Transverse colon (tissue), 4 donors: ENCODE measurements at regions not wholly inside any gene's neighbourhood (a gene's known extent, or its start where the extent isn't known, plus 50 kb on each side); places are given as distances from the start of the nearest gene placed in this dataset.
"Not testable (repeated sequence)": the region's sequence is repeated elsewhere in the genome, so short reads cannot be mapped to it uniquely, and the experiment has no call there.

ENCODE experiments used
- DNase-seq: peaks from one replicate; pipeline ENCODE4 v3.0.0-alpha.2; 2019
- H3K27ac ChIP-seq, 4 donors: fragments of 200-600 bp; sonication (generic); 2 replicates each; pipeline ENCODE4 v1.5.1; 2016 to 2018; ENCODE audit warnings: inconsistent platforms in 4 of 4
- H3K27me3 ChIP-seq: fragments of 200-600 bp; sonication (generic); 2 replicates; pipeline ENCODE4 v1.5.1; 2017; ENCODE audit warnings: inconsistent platforms
- H3K36me3 ChIP-seq, 4 donors: fragments of 200-600 bp; sonication (generic); 2 replicates each; pipeline ENCODE4 v1.5.1; 2017 to 2019; ENCODE audit warnings: inconsistent platforms in 4 of 4
- H3K4me1 ChIP-seq, 4 donors: fragments of 200-600 bp; sonication (generic); 2 replicates each; pipeline ENCODE4 v1.5.1; 2017 to 2020; ENCODE audit warnings: inconsistent platforms in 4 of 4
- H3K4me3 ChIP-seq, 4 donors: fragments of 200-600 bp; sonication (generic); 1 replicate in 1 of 4; 2 replicates in 3 of 4; pipeline versions ENCODE4 v1.5.1 to v1.6.1; 2017 to 2019; ENCODE audit warnings: inconsistent platforms in 4 of 4
- H3K9me3 ChIP-seq, 2 donors: fragments of 200-600 bp; sonication (generic); 2 replicates each; pipeline ENCODE4 v1.5.1; 2017 to 2019; ENCODE audit warnings: inconsistent platforms in 2 of 2
- CTCF ChIP-seq, 5 experiments: fragments of 200-600 bp in 3 of 5; fragments of 450-650 bp in 2 of 5; sonication (generic) in 3 of 5; IDR thresholded peaks; 1 replicate in 2 of 5; 2 replicates in 3 of 5; pipeline ENCODE4 v1.5.1; 2016 to 2017; ENCODE audit warnings: antibody characterized with exemption in 5 of 5, inconsistent platforms in 3 of 5, mild to moderate bottlenecking in 2 of 5, moderate library complexity in 1 of 5
- EP300 ChIP-seq: sonication (generic); formaldehyde crosslinking; IDR thresholded peaks from one replicate; pipeline ENCODE4 v1.6.1; 2017; ENCODE audit warnings: antibody characterized with exemption, low read depth
- POLR2A ChIP-seq: fragments of 450-650 bp; IDR thresholded peaks from one replicate; pipeline ENCODE4 v1.6.1; 2016; ENCODE audit warnings: antibody characterized with exemption, mild to moderate bottlenecking, moderate library complexity
- POLR2AphosphoS5 ChIP-seq, 3 donors: sonication (generic); formaldehyde crosslinking; IDR thresholded peaks; one replicate each; pipeline ENCODE4 v1.6.1; 2016; ENCODE audit warnings: antibody characterized with exemption in 3 of 3
- WGBS, 2 donors: methylation state at CpG; one replicate each; pipeline ENCODE4 v1.1.5; 2018; ENCODE audit warnings: low coverage in 1 of 2; 5-methylcytosine and 5-hydroxymethylcytosine counted together
- in situ Hi-C, 4 donors: fragments of 200-750 bp; cut with MboI; loops; one replicate each; pipeline versions ENCODE4 v1.15.0 to v1.15.1; 2017; ENCODE audit warnings: low sequenced_read_pairs in 3 of 4, low pct_ligation_motif_present in 1 of 4, low pct_unique_long_range_greater_than_20kb in 1 of 4
- intact Hi-C: fragments of 100-400 bp; cut with DNase I; formaldehyde crosslinking; loops from one replicate; pipeline ENCODE4 v1.15.1; 2023; ENCODE audit warnings: low total_unique reads

- H3K36me3 ChIP-seq, intact Hi-C loops, in situ Hi-C loops, H3K4me1 ChIP-seq, H3K27me3 ChIP-seq: not testable (repeated sequence)
- Histone ChIP-seq H3K9me3 (peaks cover 6 to 11% of the 10 kb centered on the region in 2 donors), H3K27ac (peak overlapping the region in 3 of 4 donors; percentile 53 to 76 (median 71)), H3K4me3 (peak overlapping the region in 3 of 4 donors; percentile 25 to 48 (median 37))
- TF ChIP-seq POLR2A: peak; percentile 25
- TF ChIP-seq CTCF (IDR thresholded peaks at IDR 0.05): peak; percentile 45 to 90 (median 59)
- 10% methylated on average over 29 of the region's 35 CpGs; no CpG with 5 or more reads in 1 of the 2 donors for WGBS, 2 donors
- peak; percentile 73 for DNase-seq
These were observed 146.7 kb downstream of the IGLL1 start for GRCh38 chr22:23433127-23434005.

GRCh38 chr22:23432719-23433118, 147.4 kb downstream of the IGLL1 start:
- H3K27ac ChIP-seq, DNase-seq, intact Hi-C loops, H3K27me3 ChIP-seq, H3K4me1 ChIP-seq, H3K36me3 ChIP-seq, in situ Hi-C loops, H3K4me3 ChIP-seq: not testable (repeated sequence)
- H3K9me3 ChIP-seq: peaks cover 6 to 11% of the 10 kb centered on the region in 2 donors
- 63 to 84% methylated on average over 3 to 10 of the region's 10 CpGs for WGBS, 2 donors

GRCh38 chr22:23431337-23432072, 148.6 kb downstream of the IGLL1 start:
- Histone ChIP-seq H3K4me3 (no peak overlapping the region), H3K9me3 (peaks cover 6 to 11% of the 10 kb centered on the region in 2 donors), H3K4me1 (peaks cover 0 to 9% (median 6%) of the 10 kb centered on the region in 4 donors), H3K36me3 (no peaks in the 10 kb centered on the region), H3K27ac (no peak overlapping the region), H3K27me3 (no peaks in the 10 kb centered on the region)
- DNase-seq: no peak
- WGBS, 2 donors: 65 to 82% methylated on average over 5 to 20 of the region's 20 CpGs
- in situ Hi-C loops: no loop called here
- TF ChIP-seq CTCF (IDR thresholded peaks at IDR 0.05) (no peak), EP300 (no peak), POLR2A (no peak), POLR2AphosphoS5 (IDR thresholded peaks at IDR 0.05) (no peak)
- intact Hi-C loops: no loop called here

- H3K27me3 ChIP-seq, DNase-seq, H3K36me3 ChIP-seq, H3K27ac ChIP-seq, H3K4me3 ChIP-seq, intact Hi-C loops, H3K9me3 ChIP-seq, H3K4me1 ChIP-seq: not testable (repeated sequence)
- WGBS, 2 donors: 92 to 100% methylated on average over 2 to 5 of the region's 5 CpGs
- in situ Hi-C loops: loop anchor here in 1 of 4 donors (25.0 kb wide), 1 partner anchor 163 kb away; the partner anchor contains the start of gene IGLL1
These were observed 155.5 kb downstream of the IGLL1 start for GRCh38 chr22:23424551-23425068.

GRCh38 chr22:23424031-23424430, 156.1 kb downstream of the IGLL1 start:
- no peaks in the 10 kb centered on the region for H3K4me1 ChIP-seq
- H3K27ac ChIP-seq: no peak overlapping the region
- peaks cover under 1% of the 10 kb centered on the region in 2 donors for H3K9me3 ChIP-seq
- DNase-seq: no peak
- intact Hi-C loops: no loop called here
- in situ Hi-C loops: loop anchor here in 1 of 4 donors (25.0 kb wide), 1 partner anchor 163 kb away; the partner anchor contains the start of gene IGLL1
- no peaks in the 10 kb centered on the region for H3K36me3 ChIP-seq
- H3K4me3 ChIP-seq: no peak overlapping the region
- no peaks in the 10 kb centered on the region for H3K27me3 ChIP-seq
- 69 to 93% methylated on average over 3 to 7 of the region's 7 CpGs for WGBS, 2 donors
- TF ChIP-seq POLR2A (no peak), EP300 (no peak), POLR2AphosphoS5 (IDR thresholded peaks at IDR 0.05) (no peak), CTCF (IDR thresholded peaks at IDR 0.05) (no peak)

- H3K27me3 ChIP-seq, H3K36me3 ChIP-seq, H3K4me1 ChIP-seq, H3K9me3 ChIP-seq, DNase-seq, H3K4me3 ChIP-seq, intact Hi-C loops, H3K27ac ChIP-seq: not testable (repeated sequence)
- in situ Hi-C loops: loop anchor here in 1 of 4 donors (25.0 kb wide), 1 partner anchor 165 kb away; the partner anchor contains the start of gene IGLL1
- 78 to 86% methylated on average over 2 to 4 of the region's 4 CpGs for WGBS, 2 donors
These were observed 157.8 kb downstream of the IGLL1 start for GRCh38 chr22:23422281-23422680.

- DNase-seq, H3K27me3 ChIP-seq, H3K36me3 ChIP-seq, H3K4me3 ChIP-seq, H3K4me1 ChIP-seq, H3K27ac ChIP-seq, intact Hi-C loops, H3K9me3 ChIP-seq: not testable (repeated sequence)
- in situ Hi-C loops: loop anchor here in 1 of 4 donors (25.0 kb wide), 1 partner anchor 166 kb away; the partner anchor contains the start of gene IGLL1
- WGBS, 2 donors: 82% methylated on average over 6 of the region's 6 CpGs; no CpG with 5 or more reads in 1 of the 2 donors
These were observed 158.8 kb downstream of the IGLL1 start for GRCh38 chr22:23421300-23421699.
